ENCODE measurements at regions not wholly inside any gene's neighbourhood (a gene's known extent, or its start where the extent isn't known, plus 50 kb on each side); places are given as distances from the start of the nearest gene placed in this dataset.

GRCh38 chr3:72547183-72547582 lies 301.1 kb downstream of the SHQ1 start:
- no peak for TF ChIP-seq CTCF (conservative IDR thresholded peaks at IDR 0.05)
- TF ChIP-seq EZH2 (IDR thresholded peaks at IDR 0.05; ENCODE audit: low read depth) = no peak
